GM19238 (cell line): ENCODE measurements at regions not wholly inside any gene's neighbourhood (a gene's known extent, or its start where the extent isn't known, plus 50 kb on each side); places are given as distances from the start of the nearest gene placed in this dataset.

ENCODE experiments used
- DNase-seq: peaks from one replicate; pipeline ENCODE4 v3.0.0; 2011; ENCODE audit warnings: low spot score; ENCODE audit not compliant: insufficient read length

GRCh38 chr5:42338136-42338535 is 85.1 kb upstream of the GHR start:
- no peak for DNase-seq

DNA sequence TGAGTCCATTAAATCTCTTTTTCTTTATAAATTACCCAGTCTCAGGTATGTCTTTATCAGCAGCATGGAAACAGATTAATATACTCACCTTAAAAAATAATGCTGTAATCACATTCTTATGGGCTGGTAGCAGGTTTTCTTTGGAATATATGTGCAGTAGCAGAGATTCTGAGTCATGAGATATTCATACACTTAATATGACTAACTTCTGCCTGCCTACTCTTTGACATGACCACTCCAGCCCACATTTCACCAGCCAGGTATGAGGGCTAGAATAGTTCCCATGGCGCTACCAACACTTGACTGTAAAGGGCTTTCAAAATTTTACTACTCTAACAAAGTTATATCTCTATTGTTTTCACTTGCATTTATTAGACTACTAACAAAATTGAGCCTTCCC is 74.1 kb upstream of the GHR start:
- no peak for DNase-seq

DNA sequence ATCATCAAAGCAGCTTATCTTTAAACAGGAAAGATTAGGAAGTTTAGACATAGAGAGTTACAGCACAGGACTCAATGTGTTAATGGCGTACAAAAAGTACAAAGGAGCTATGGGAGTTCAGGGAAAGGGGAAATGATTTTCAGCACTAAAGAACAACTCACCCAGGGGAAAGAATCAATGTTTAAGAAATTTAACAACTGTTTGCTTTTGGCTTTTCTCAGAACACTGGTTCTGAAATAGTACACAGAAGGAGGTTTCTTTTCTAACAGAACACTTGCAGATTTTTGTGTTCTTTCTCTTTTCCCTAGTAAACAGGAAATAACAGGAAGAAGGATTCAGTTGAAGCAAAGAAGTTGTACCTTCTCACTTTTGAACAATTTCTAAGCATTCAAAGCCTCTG is 71.3 kb upstream of the GHR start:
- no peak for DNase-seq

DNA sequence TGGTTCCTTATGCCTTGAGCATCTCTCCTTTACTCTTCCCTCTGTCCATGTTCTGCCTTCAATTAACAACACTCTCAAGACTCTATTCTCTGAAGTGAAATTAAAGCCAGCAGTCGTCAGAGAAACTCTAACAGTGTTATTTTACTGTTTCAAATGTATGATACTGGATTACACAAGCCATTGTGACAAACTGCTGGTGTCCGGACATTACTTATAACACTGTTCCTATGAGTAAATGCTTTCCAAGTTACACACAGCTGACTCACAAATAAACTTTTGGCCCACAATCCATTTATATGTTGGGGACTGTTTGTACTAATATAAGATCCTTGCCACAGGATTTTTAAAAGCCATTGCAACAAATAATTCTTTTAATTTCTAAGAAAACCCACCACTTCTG is 63.2 kb upstream of the GHR start:
- DNase-seq: no peak

DNA sequence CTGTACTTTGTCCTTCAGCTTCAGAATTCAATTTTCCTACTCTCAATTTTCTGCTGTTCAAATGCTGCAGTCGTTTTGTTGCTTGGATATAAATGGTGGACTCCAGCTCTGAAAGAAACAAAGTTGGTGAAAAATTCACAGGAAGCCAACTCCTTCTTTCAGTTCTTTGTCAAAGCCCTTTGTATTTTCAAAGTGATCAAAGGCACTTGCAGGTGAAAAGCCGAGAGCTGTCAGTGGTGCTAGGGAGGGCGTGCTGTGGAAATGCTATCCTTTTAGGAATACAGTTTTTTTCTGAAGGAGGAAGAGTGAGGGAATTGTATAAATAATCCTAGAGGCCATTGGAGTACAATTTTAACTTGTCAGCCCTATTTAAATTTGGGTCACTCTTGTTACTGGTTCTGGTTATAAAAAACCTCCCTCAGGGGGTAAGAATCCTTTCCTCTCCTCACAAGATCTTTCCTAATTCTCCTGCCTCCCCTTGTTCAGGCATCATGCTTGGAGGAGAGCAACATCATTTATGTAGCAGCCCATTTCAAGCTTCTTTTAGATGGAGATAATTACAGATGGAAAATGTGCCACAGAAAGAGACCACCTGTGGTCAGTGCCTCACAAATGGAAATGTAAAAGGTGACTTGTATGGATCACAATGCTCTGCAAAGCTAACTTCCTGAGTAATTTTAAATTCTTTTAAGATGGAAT is 62.5 kb upstream of the GHR start:
- no peak for DNase-seq

GRCh38 chr5:42361315-42361688 is 61.9 kb upstream of the GHR start:
- no peak for DNase-seq

GRCh38 chr5:42366051-42366450 is 57.2 kb upstream of the GHR start:
- no peak for DNase-seq
